ENCODE measurements at regions not wholly inside any gene's neighbourhood (a gene's known extent, or its start where the extent isn't known, plus 50 kb on each side); places are given as distances from the start of the nearest gene placed in this dataset.

- no peak for ATAC-seq
- Mint-ChIP-seq H3K4me1 (peaks cover 0 to 10% of the 10 kb centered on the region in 2 donors), H3K27me3 (ENCODE audit: low read depth in 2 of 2) (no peaks in the 10 kb centered on the region), H3K9me3 (no peaks in the 10 kb centered on the region), H3K36me3 (no peaks in the 10 kb centered on the region), H3K4me3 (no peak overlapping the region), H3K27ac (no peak overlapping the region)
- intact Hi-C loops (cut with micrococcal nuclease): no loop called here
- Histone ChIP-seq H3K27ac (ENCODE audit: low read length) (no peak overlapping the region), H3K9me3 (ENCODE audit: control insufficient read depth, insufficient read depth, low read length) (no peaks in the 10 kb centered on the region), H3K4me1 (ENCODE audit: control insufficient read depth, insufficient read depth, low read length) (no peaks in the 10 kb centered on the region), H3K36me3 (ENCODE audit: control insufficient read depth, insufficient read depth, low read length) (no peaks in the 10 kb centered on the region), H3K27me3 (ENCODE audit: control insufficient read depth, insufficient read depth, low read length) (no peaks in the 10 kb centered on the region), H3K4me3 (ENCODE audit: low read length) (no peak overlapping the region)
- 85% methylated on average over 7 of the region's 8 CpGs for WGBS (ENCODE audit: insufficient coverage)
- DNase-seq: no peak
- TF ChIP-seq CTCF (IDR thresholded peaks at IDR 0.05): no peak
Observed at GRCh38 chr6:14932485-14933182, 313.2 kb upstream of the JARID2 start.

DNA sequence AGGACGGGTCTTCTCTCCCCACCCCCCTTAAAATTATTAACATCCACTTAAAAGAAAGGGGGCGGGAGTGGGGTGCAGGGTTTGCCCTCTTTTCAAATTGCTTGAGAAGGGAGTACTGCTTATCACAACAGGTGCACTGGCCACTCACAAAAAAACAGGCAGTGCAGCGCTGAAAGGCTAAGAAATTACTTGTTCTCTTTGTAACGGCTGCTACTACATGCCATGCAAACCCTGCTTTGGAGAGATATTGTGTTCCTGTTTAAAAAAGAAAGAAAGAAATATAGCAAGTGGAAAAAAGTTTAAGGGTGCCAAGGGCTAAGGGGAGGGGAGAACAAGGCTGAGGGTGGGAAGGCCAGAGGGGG lies 312.7 kb upstream of the JARID2 start:
- no peaks in the 10 kb centered on the region for H3K36me3 Mint-ChIP-seq
- no peak overlapping the region for H3K27ac Mint-ChIP-seq
- H3K9me3 Mint-ChIP-seq: no peaks in the 10 kb centered on the region
- no peak overlapping the region for H3K4me3 Mint-ChIP-seq
- no peak for DNase-seq
- H3K4me1 Mint-ChIP-seq: peaks cover 0 to 10% of the 10 kb centered on the region in 2 donors
- no peak for ATAC-seq
- no peaks in the 10 kb centered on the region for H3K4me1 ChIP-seq (ENCODE audit: control insufficient read depth, insufficient read depth, low read length)
- H3K36me3 ChIP-seq (ENCODE audit: control insufficient read depth, insufficient read depth, low read length): no peaks in the 10 kb centered on the region
- TF ChIP-seq CTCF (IDR thresholded peaks at IDR 0.05): no peak
- H3K27me3 ChIP-seq (ENCODE audit: control insufficient read depth, insufficient read depth, low read length): no peaks in the 10 kb centered on the region
- WGBS (ENCODE audit: insufficient coverage): 90% methylated on average over 3 of the region's 4 CpGs
- intact Hi-C loops (cut with micrococcal nuclease): no loop called here
- no peak overlapping the region for H3K27ac ChIP-seq (ENCODE audit: low read length)
- H3K9me3 ChIP-seq (ENCODE audit: control insufficient read depth, insufficient read depth, low read length): no peaks in the 10 kb centered on the region
- H3K4me3 ChIP-seq (ENCODE audit: low read length): no peak overlapping the region
- no peaks in the 10 kb centered on the region for H3K27me3 Mint-ChIP-seq (ENCODE audit: low read depth in 2 of 2)

DNA sequence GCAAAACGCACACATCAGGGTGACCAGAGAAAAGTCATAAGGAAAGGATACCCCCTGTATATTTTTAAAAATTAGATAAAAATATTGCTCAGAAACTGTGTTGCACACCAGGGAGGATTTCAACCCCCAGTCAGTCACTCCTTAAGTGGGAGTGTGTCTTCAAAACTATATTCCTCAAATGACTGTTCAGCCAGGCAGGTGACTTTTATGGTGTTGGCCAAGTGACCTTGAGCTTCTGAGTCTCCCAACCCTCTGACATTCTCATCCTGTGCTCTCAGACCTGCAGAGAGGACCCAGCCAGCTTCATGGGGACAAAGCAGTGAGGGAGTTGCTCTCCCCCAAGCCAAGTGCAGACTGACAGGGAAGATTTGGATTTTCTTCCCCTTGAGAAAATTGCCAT lies 311.9 kb upstream of the JARID2 start:
- no peaks in the 10 kb centered on the region for H3K27me3 Mint-ChIP-seq (ENCODE audit: low read depth in 2 of 2)
- H3K36me3 Mint-ChIP-seq: no peaks in the 10 kb centered on the region
- no peaks in the 10 kb centered on the region for H3K9me3 Mint-ChIP-seq
- intact Hi-C loops (cut with micrococcal nuclease): no loop called here
- H3K4me3 Mint-ChIP-seq: no peak overlapping the region
- H3K4me3 ChIP-seq (ENCODE audit: low read length): no peak overlapping the region
- H3K9me3 ChIP-seq (ENCODE audit: control insufficient read depth, insufficient read depth, low read length): no peaks in the 10 kb centered on the region
- WGBS (ENCODE audit: insufficient coverage): 83% methylated on average over 1 of the region's 1 CpG
- DNase-seq (no peak), ATAC-seq (no peak)
- H3K27ac Mint-ChIP-seq: no peak overlapping the region
- peaks cover 0 to 10% of the 10 kb centered on the region in 2 donors for H3K4me1 Mint-ChIP-seq
- no peaks in the 10 kb centered on the region for H3K27me3 ChIP-seq (ENCODE audit: control insufficient read depth, insufficient read depth, low read length)
- no peak overlapping the region for H3K27ac ChIP-seq (ENCODE audit: low read length)
- TF ChIP-seq CTCF (IDR thresholded peaks at IDR 0.05): no peak
- no peaks in the 10 kb centered on the region for H3K36me3 ChIP-seq (ENCODE audit: control insufficient read depth, insufficient read depth, low read length)
- H3K4me1 ChIP-seq (ENCODE audit: control insufficient read depth, insufficient read depth, low read length): no peaks in the 10 kb centered on the region

GRCh38 chr6:14934844-14935243 lies 311.0 kb upstream of the JARID2 start:
- Mint-ChIP-seq H3K9me3 (no peaks in the 10 kb centered on the region), H3K4me1 (peaks cover 0 to 10% of the 10 kb centered on the region in 2 donors), H3K36me3 (no peaks in the 10 kb centered on the region), H3K27ac (no peak overlapping the region), H3K4me3 (no peak overlapping the region), H3K27me3 (ENCODE audit: low read depth in 2 of 2) (no peaks in the 10 kb centered on the region)
- no peaks in the 10 kb centered on the region for H3K36me3 ChIP-seq (ENCODE audit: control insufficient read depth, insufficient read depth, low read length)
- TF ChIP-seq CTCF (IDR thresholded peaks at IDR 0.05): no peak
- 49% methylated on average over 3 of the region's 4 CpGs for WGBS (ENCODE audit: insufficient coverage)
- no peaks in the 10 kb centered on the region for H3K4me1 ChIP-seq (ENCODE audit: control insufficient read depth, insufficient read depth, low read length)
- no peak for ATAC-seq
- H3K27ac ChIP-seq (ENCODE audit: low read length): no peak overlapping the region
- no peaks in the 10 kb centered on the region for H3K27me3 ChIP-seq (ENCODE audit: control insufficient read depth, insufficient read depth, low read length)
- H3K9me3 ChIP-seq (ENCODE audit: control insufficient read depth, insufficient read depth, low read length): no peaks in the 10 kb centered on the region
- intact Hi-C loops (cut with micrococcal nuclease): no loop called here
- no peak overlapping the region for H3K4me3 ChIP-seq (ENCODE audit: low read length)
- no peak for DNase-seq
